Liver (tissue), 8 donors: ENCODE measurements at regions not wholly inside any gene's neighbourhood (a gene's known extent, or its start where the extent isn't known, plus 50 kb on each side); places are given as distances from the start of the nearest gene placed in this dataset.
"Not testable (repeated sequence)": the region's sequence is repeated elsewhere in the genome, so short reads cannot be mapped to it uniquely, and the experiment has no call there.

Experiments used
- DNase-seq: peaks from one replicate; pipeline ENCODE4 v3.0.0-alpha.2; 2017; ENCODE audit warnings: low spot score
- H3K27ac ChIP-seq, 2 donors: one replicate each; pipeline ENCODE4 v1.7.0; 2013; ENCODE audit warnings: inconsistent platforms in 2 of 2, low read length in 2 of 2, control low read depth in 1 of 2, low read depth in 1 of 2, mild to moderate bottlenecking in 1 of 2
- H3K27me3 ChIP-seq, 4 donors: one replicate each; pipeline versions ENCODE4 v1.6.1 to v1.7.0; 2013; ENCODE audit warnings: low read length in 3 of 4, inconsistent platforms in 1 of 4, mild to moderate bottlenecking in 1 of 4, moderate library complexity in 1 of 4; ENCODE audit not compliant: control insufficient read depth in 4 of 4, insufficient read depth in 4 of 4
- H3K36me3 ChIP-seq, 4 donors: one replicate each; pipeline versions ENCODE4 v1.6.1 to v1.7.0; 2013; ENCODE audit warnings: low read length in 3 of 4, mild to moderate bottlenecking in 3 of 4, low read depth in 1 of 4, moderate library complexity in 1 of 4; ENCODE audit not compliant: control insufficient read depth in 4 of 4, insufficient read depth in 3 of 4
- H3K4me1 ChIP-seq, 4 donors: one replicate each; pipeline versions ENCODE4 v1.6.1 to v1.7.0; 2013; ENCODE audit warnings: low read length in 3 of 4, mild to moderate bottlenecking in 3 of 4, moderate library complexity in 1 of 4; ENCODE audit not compliant: control insufficient read depth in 4 of 4, insufficient read depth in 4 of 4
- H3K4me3 ChIP-seq, 3 donors: one replicate each; pipeline versions ENCODE4 v1.6.1 to v1.7.0; 2013; ENCODE audit warnings: low read length in 3 of 3, control low read depth in 1 of 3, low read depth in 1 of 3, mild to moderate bottlenecking in 1 of 3
- H3K9ac ChIP-seq, 2 donors: one replicate each; pipeline ENCODE4 v1.7.0; 2013; ENCODE audit warnings: low read length in 2 of 2, mild to moderate bottlenecking in 2 of 2, moderate library complexity in 2 of 2, control low read depth in 1 of 2, low read depth in 1 of 2
- H3K9me3 ChIP-seq, 4 donors: one replicate each; pipeline versions ENCODE4 v1.6.1 to v1.7.0; 2013; ENCODE audit warnings: low read length in 3 of 4; ENCODE audit not compliant: control insufficient read depth in 4 of 4
- EGR1 ChIP-seq, 2 donors: IDR thresholded peaks; 2 replicates each; pipeline ENCODE4 v1.6.1; 2016 to 2018; ENCODE audit warnings: antibody characterized with exemption in 2 of 2, low read depth in 2 of 2
- FOXA1 ChIP-seq: IDR thresholded peaks from 2 replicates; pipeline ENCODE4 v1.6.1; 2016; ENCODE audit warnings: antibody characterized with exemption
- FOXA2 ChIP-seq: IDR thresholded peaks from 2 replicates; pipeline ENCODE4 v1.6.1; 2016; ENCODE audit warnings: antibody characterized with exemption
- GABPA ChIP-seq, 2 donors: IDR thresholded peaks in 1 of 2; conservative IDR thresholded peaks in 1 of 2; 2 replicates each; pipeline ENCODE4 v1.6.1; 2016; ENCODE audit warnings: antibody characterized with exemption in 2 of 2, mild to moderate bottlenecking in 1 of 2, moderate library complexity in 1 of 2
- HNF4A ChIP-seq, 2 donors: conservative IDR thresholded peaks; 2 replicates each; pipeline ENCODE4 v1.6.1; 2016; ENCODE audit warnings: antibody characterized with exemption in 2 of 2, mild to moderate bottlenecking in 2 of 2
- JUND ChIP-seq, 2 donors: IDR thresholded peaks; 2 replicates each; pipeline ENCODE4 v1.6.1; 2016; ENCODE audit warnings: antibody characterized with exemption in 2 of 2
- NR2F2 ChIP-seq: IDR thresholded peaks from 2 replicates; pipeline ENCODE4 v1.6.1; 2016; ENCODE audit warnings: antibody characterized with exemption
- RXRA ChIP-seq, 2 donors: IDR thresholded peaks; 2 replicates each; pipeline ENCODE4 v1.6.1; 2017 to 2018; ENCODE audit warnings: antibody characterized with exemption in 2 of 2, mild to moderate bottlenecking in 1 of 2
- SP1 ChIP-seq: IDR thresholded peaks from 2 replicates; pipeline ENCODE4 v1.6.1; 2018; ENCODE audit warnings: antibody characterized with exemption, mild to moderate bottlenecking
- TAF1 ChIP-seq: conservative IDR thresholded peaks from 2 replicates; pipeline ENCODE4 v1.6.1; 2016; ENCODE audit warnings: antibody characterized with exemption, mild to moderate bottlenecking
- YY1 ChIP-seq: IDR thresholded peaks from 2 replicates; pipeline ENCODE4 v1.6.1; 2016; ENCODE audit warnings: antibody characterized with exemption, mild to moderate bottlenecking
- WGBS: extraction: QIAGEN DNeasy Blood & Tissue Kit; methylation state at CpG from one replicate; pipeline ENCODE4 v1.1.7; 2013; 5-methylcytosine and 5-hydroxymethylcytosine counted together
- TF ChIP-seq, protein P1 (sequence below): fragments of 150-350 bp; IDR thresholded peaks from 2 replicates; pipeline ENCODE4 v1.5.1; 2017; ENCODE audit warnings: improper control_type of control experiment, low read depth, low read length; ENCODE audit not compliant: missing input control
- TF ChIP-seq, protein P2 (sequence below): IDR thresholded peaks from 2 replicates; pipeline ENCODE4 v1.6.1; 2016; ENCODE audit warnings: antibody characterized with exemption
- TF ChIP-seq, protein P3 (sequence below): IDR thresholded peaks from 2 replicates; pipeline ENCODE4 v1.6.1; 2016; ENCODE audit warnings: antibody characterized with exemption
- TF ChIP-seq, protein P4 (sequence below): IDR thresholded peaks from 2 replicates; pipeline ENCODE4 v1.6.1; 2016; ENCODE audit warnings: antibody characterized with exemption
- donor health status: healthy.
- donor health status: healthy.
- donor health status: healthy.
- donor health status: healthy.
- donor health status: healthy.

DNA sequence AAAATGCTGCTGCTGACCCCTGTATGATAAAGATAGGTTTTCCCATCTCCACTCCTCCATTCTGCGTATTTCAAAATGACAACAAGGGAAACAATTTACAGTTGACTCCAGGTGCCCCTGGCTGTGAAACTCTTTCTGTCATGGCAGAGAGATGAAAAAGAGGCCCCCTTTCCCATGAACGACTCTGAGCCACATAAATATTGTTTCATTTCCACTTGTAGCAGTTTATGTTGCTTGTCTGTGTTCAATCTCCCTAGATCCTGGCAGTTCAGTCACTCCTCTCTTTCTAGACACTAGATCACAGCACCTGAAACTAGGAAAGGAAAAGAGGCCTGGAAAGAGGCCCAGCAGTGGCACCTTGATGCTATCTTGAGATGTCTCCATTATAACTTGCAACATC lies 121.0 kb upstream of the ZNF521 start:
- no peak for DNase-seq
- no peak overlapping the region for H3K4me3 ChIP-seq
- H3K4me1 ChIP-seq, result no peaks in the 10 kb centered on the region
- no peaks in the 10 kb centered on the region for H3K36me3 ChIP-seq
- H3K9me3 ChIP-seq, result peaks cover 0 to 1% (median 0%) of the 10 kb centered on the region in 4 donors
- H3K27me3 ChIP-seq, result no peaks in the 10 kb centered on the region
- 69% methylated on average over 2 of the region's 2 CpGs for WGBS
- no peak for TF ChIP-seq FOXA1
- TF ChIP-seq TAF1, result no peak
- TF ChIP-seq, protein P1, sequence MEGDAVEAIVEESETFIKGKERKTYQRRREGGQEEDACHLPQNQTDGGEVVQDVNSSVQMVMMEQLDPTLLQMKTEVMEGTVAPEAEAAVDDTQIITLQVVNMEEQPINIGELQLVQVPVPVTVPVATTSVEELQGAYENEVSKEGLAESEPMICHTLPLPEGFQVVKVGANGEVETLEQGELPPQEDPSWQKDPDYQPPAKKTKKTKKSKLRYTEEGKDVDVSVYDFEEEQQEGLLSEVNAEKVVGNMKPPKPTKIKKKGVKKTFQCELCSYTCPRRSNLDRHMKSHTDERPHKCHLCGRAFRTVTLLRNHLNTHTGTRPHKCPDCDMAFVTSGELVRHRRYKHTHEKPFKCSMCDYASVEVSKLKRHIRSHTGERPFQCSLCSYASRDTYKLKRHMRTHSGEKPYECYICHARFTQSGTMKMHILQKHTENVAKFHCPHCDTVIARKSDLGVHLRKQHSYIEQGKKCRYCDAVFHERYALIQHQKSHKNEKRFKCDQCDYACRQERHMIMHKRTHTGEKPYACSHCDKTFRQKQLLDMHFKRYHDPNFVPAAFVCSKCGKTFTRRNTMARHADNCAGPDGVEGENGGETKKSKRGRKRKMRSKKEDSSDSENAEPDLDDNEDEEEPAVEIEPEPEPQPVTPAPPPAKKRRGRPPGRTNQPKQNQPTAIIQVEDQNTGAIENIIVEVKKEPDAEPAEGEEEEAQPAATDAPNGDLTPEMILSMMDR, result no peak
- TF ChIP-seq GABPA (IDR thresholded peaks at IDR 0.05 in 1 of 2, conservative IDR thresholded peaks at IDR 0.05 in 1 of 2), result no peak
- H3K27ac ChIP-seq, result no peak overlapping the region
- H3K9ac ChIP-seq, result no peak overlapping the region

DNA sequence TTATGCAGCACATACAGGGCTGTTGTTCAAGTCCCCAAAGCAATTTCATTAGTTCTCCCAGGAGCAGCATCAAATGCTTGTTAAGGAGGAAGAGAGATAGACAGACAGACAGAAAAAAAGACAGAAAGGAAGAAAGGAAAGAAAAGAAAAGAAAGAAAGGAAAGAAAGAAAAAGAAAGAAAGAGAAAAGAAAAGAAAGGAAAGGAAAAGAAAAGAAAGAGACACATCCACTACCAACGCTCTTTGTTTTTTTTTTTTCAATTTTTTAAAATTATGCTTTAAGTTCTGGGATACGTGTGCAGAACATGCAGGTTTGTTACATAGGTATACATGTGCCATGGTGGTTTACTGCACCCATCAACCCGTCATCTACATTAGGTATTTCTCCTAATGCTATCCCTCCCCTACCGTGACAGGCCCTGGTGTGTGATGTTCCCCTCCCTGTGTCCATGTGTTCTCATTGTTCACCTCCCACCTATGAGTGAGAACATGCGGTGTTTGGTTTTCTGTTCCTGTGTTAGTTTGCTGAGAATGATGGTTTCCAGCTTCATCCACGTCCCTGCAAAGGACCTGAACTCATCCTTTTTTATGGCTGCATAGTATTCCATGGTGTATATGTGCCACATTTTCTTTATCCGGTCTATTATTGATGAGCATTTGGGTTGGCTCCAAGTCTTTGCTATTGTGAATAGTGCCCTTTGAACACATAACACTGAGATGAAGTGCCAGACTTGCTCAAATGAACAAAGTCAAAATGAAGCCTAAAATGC lies 119.0 kb upstream of the ZNF521 start:
- 83% methylated on average over 7 of the region's 7 CpGs for WGBS
- H3K27ac ChIP-seq, H3K9me3 ChIP-seq, H3K4me3 ChIP-seq, DNase-seq, H3K9ac ChIP-seq, H3K4me1 ChIP-seq, H3K36me3 ChIP-seq, H3K27me3 ChIP-seq: not testable (repeated sequence)

DNA sequence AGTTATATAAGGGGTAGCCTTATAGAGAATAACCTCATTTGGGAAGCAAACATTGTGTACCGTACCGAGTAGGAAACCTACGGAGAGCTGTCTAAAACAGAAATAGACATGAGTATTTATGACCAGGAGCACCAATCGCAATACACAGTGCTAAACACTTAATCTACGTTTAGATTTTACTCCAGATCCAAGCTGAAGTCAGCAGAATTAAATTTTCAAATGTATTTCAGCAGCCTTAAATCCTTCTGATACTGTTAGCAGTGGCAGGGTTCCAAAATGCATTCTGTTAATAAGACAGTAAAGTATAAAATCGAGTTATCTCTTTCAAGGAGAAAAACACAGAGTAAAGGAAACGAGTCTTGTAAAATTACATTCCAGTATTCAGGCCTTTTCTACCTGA lies 118.1 kb upstream of the ZNF521 start:
- no peaks in the 10 kb centered on the region for H3K9me3 ChIP-seq
- no peak overlapping the region for H3K27ac ChIP-seq
- H3K27me3 ChIP-seq, result no peaks in the 10 kb centered on the region
- H3K36me3 ChIP-seq, result no peaks in the 10 kb centered on the region
- DNase-seq, result no peak
- no peak overlapping the region for H3K4me3 ChIP-seq
- no peaks in the 10 kb centered on the region for H3K4me1 ChIP-seq
- TF ChIP-seq FOXA2 (no peak), HNF4A (conservative IDR thresholded peaks at IDR 0.05) (no peak), SP1 (no peak), JUND (IDR thresholded peaks at IDR 0.05) (no peak), EGR1 (IDR thresholded peaks at IDR 0.05; ENCODE audit: low read depth in 2 of 2) (no peak), YY1 (no peak), RXRA (IDR thresholded peaks at IDR 0.05) (no peak), GABPA (IDR thresholded peaks at IDR 0.05 in 1 of 2, conservative IDR thresholded peaks at IDR 0.05 in 1 of 2) (no peak), NR2F2 (no peak)
- TF ChIP-seq, protein P2, sequence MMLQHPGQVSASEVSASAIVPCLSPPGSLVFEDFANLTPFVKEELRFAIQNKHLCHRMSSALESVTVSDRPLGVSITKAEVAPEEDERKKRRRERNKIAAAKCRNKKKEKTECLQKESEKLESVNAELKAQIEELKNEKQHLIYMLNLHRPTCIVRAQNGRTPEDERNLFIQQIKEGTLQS, result no peak
- TF ChIP-seq, protein P3, sequence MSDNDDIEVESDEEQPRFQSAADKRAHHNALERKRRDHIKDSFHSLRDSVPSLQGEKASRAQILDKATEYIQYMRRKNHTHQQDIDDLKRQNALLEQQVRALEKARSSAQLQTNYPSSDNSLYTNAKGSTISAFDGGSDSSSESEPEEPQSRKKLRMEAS, result no peak
- TF ChIP-seq, protein P1, result no peak
- TF ChIP-seq, protein P4, sequence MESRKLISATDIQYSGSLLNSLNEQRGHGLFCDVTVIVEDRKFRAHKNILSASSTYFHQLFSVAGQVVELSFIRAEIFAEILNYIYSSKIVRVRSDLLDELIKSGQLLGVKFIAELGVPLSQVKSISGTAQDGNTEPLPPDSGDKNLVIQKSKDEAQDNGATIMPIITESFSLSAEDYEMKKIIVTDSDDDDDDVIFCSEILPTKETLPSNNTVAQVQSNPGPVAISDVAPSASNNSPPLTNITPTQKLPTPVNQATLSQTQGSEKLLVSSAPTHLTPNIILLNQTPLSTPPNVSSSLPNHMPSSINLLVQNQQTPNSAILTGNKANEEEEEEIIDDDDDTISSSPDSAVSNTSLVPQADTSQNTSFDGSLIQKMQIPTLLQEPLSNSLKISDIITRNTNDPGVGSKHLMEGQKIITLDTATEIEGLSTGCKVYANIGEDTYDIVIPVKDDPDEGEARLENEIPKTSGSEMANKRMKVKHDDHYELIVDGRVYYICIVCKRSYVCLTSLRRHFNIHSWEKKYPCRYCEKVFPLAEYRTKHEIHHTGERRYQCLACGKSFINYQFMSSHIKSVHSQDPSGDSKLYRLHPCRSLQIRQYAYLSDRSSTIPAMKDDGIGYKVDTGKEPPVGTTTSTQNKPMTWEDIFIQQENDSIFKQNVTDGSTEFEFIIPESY, result no peak
- no peak overlapping the region for H3K9ac ChIP-seq
- 62% methylated on average over 7 of the region's 7 CpGs for WGBS
